Hematopoietic multipotent progenitor cell treated with erythropoietin and hydrocortisone succinate and interleukin-3 and kit ligand, for 8 days (in vitro differentiated cells): ENCODE measurements at regions not wholly inside any gene's neighbourhood (a gene's known extent, or its start where the extent isn't known, plus 50 kb on each side); places are given as distances from the start of the nearest gene placed in this dataset.

ENCODE experiments used
- DNase-seq: peaks from one replicate; pipeline ENCODE4 v3.0.0-alpha.2; 2015

DNA sequence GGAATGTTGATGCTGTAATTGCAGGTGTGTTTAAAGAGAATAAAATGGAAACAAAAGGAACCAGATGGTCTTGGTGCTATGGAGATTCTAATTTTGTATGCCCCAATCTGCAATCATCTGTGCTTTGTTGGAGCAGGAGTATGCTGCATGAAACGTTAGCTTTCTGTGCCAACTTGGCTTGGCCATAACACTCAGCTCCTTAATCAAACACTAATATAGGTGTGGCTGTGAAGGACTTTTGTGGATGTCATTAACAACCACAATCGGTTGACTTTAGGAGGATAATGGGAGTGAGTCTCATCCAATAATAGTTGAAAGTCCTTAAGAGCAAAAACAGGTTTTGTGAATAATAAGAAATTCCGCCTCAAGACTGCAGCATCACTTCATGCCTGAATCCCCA, 399.2 kb downstream of the NLGN4X start:
- DNase-seq = no peak

DNA sequence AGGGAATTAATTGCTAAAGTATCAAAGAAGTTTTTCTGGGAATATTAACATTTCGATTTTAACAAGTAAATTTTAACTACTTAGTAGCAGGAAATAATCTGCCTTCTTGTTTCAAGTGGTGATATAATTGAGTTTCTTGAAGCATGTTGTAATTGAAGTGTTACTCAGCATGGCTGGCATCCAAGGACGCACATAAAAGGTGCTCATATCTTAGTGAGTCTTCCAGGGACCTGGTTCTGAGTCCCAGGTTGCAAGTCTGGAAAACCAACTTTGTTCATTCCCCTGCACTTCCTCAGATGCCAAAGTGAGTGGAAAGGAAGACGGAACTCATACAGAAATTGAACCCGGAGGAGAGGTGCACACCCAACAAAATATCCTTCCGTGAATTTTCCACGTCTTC, 399.6 kb downstream of the NLGN4X start:
- no peak for DNase-seq

DNA sequence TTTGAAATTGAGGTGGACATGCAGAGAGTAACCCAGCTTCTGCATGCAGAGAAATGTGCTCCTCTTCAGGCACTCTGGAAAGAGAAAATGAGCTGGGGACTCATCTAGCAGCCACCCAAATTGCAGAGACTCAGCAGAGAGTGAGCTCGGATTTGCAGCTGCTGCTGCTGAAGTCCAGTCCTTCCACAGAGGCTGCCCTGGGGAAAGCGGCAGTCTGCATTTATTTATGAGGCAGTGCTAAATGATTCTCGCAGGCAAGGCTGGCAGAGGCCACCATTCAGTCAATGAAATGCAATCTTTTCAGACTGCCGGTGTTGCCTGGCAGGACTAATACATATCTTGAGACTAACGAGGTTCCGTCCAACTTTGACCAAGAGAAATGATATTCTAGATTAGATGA, 404.8 kb downstream of the NLGN4X start:
- DNase-seq = no peak

DNA sequence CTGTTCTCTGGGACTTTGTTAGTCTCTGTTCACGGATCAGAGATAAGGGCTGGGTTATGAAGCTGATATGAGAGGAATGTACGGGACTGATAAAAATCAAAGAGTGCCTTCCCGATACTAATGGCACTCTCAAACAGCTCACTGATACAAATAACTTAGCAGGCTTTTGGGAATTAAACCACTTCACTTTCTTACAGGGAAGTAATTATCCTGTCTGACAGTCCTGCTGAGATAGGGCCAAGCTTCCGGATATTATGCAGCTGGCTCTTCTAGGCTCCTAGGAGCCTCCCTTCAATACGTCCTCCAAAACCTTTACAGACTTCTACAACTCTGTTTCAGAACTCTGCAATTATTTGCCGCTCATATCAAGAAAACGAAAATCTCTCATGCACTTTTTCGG, 418.0 kb downstream of the NLGN4X start:
- DNase-seq = no peak

DNA sequence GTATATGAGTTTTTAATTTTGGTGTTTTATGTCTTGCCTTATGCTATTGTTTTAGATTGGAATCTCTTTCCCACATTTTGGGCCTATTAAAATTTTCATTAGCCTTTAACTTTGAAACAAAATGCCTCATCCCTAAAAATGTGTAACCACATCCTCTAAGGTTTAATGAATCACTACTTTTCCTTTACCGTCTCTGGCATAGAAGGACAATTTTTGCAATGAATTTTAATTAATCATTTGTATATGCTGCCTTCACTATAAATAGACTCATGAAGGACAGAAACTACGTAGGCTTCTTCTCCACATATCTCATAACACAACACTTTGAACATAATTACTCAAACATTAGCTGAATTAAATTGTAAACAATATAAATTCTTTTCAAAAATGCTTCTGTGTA, 421.5 kb downstream of the NLGN4X start:
- DNase-seq = no peak

DNA sequence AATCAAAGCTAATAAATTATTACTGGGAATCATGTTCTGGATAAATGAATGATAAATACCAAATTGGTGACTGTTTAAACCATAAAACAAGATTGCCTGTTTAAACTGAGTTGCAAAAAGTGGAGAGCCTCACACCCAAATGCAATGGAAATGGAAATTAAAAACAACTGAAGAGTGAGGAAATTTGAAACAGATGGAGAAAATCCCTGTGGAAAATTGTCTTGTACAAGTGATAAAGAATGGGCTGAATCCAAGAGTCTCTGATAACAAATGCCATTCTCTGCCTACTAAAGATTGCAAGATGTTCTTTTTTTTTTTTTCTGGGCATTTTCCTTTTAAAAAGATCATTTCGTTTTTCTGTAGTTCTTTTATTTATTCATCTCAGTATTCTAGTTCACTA, 426.3 kb downstream of the NLGN4X start:
- no peak for DNase-seq

DNA sequence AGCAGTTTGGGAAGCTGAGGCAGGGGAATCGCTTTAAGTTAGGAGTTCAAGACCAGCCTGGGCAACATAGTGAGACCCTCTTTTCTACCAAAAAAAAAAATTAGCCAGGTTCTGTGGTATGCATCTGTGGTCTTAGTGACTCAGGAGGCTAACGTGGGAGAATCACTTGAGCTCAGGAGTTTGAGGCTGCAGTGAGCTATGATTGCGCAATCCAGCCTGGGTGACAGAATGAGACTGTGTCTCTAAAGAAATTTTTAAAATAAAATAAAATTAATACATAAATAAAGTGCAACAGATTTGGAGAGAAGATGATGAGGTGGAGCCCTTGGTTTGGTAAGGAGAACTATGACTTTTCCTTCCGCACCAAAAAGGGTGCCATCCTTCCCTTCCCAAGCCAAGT, 436.9 kb downstream of the NLGN4X start:
- no peak for DNase-seq

DNA sequence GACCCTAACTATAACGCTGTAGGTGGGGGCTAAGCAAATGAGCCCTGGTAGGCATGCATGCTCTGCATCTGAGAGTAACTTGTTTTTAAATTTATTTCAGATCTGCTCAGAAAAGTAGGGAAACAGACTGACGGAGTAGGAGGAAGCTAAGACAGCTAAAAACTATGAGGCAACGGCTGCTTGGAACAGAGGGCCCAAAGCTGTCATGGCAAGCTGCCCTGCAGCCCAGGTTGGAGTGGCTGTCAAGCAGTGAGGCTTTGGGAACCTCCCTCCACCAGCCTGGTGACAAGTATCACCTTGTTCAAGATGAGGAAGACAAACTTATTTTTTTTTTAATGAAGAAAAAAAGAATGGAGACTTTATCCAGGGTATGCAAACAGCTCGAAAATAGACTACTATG, 439.8 kb downstream of the NLGN4X start:
- no peak for DNase-seq

DNA sequence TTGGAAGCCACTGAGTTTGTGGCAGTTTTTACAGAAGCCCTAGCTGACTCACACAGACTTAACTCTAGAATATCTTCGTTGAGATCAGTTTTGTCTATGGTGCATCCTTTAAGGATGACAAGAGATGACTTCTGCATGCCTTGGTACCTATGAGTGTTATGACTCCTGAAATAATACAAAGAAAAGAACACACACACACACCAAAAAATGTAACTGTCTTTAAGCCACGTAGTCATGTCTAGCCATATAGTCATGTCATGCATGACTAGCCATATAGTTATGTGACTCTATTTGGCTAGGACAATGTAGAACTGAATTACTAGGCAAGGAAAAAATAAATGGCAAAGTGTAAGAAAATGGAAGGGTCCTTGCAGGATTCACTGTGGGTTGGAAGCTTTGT, 447.8 kb downstream of the NLGN4X start:
- no peak for DNase-seq

DNA sequence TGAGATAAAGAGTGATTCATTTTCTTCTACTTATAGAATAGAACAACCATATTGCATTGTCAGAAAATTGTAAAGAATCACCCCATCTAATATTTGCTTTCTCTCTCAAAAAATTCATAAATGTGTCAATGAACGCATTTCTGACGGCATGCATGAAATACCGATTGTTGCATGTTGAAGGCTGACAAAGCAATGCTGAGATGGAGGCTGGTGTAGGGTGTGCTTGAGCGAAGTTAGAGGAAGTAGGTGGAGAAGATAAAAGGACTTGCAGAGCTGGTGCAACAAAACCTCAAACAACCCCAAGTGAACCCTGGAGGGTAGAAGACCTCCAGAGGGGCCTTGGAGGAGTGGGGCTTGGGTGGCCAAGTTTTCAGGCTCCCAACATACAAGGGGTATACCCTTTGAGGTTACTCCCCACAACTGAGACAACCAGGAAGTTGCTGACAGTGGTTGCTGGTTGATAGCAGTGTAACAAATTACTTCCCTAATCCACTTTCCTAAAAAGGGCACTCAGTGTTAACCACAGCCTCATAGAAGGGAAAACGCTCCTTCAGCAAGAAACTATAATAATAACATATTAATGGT, 452.7 kb downstream of the NLGN4X start:
- DNase-seq = peak; percentile 12

DNA sequence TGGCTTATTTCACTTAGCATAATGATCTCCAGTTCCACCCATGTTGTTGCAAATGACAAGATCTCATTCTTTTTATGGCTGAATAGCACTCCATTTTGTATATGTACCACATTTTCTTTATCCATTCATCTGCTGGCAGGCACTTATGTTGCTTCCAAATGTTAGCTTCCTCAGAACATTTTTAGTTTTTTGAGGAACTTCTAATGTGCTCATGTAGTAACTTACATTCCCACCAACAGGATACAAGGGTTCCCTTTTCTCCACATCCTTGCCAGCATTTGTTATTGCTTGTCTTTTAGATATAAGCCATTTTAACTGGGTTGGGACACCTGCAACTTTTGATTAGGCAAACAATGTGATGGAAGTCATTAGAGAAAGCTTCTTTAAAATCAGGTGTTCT, 454.2 kb downstream of the NLGN4X start:
- no peak for DNase-seq

DNA sequence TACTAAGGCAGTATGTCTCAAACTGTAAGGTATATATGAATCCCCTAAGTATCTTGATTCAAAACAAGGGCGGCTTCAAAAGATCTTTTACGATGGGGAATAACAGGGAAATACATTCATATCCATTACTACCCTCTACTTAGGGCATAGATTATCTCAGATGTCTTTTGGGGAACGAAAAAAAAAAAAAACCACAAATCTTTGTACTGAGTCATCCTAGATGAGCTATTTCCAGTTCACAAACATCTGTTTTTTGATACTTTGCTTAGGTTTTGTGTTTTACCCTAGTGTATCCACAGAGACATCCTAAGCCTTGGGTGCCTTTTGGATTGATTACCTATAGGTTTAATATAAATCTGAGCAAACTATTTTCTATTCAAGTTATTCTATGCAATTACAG, 457.2 kb downstream of the NLGN4X start:
- no peak for DNase-seq

DNA sequence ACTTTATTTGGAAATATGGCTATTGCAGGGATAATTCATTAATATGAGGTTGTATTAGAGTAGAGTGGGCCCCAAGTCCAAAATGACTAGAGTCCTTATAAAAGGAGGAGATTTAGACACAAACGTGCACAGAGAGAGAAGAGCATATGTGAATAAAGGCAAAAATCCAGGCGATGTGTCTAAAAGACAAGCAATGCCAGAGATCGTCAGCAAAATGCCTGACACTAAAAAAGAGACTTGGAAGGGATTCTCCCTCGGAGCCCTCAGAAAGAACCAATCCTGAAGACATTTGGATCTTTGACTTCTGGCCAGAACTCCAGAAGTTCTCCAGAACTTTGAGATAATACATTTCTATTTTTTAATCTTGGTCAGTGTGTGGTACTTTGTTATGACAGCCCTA, 472.1 kb downstream of the NLGN4X start:
- DNase-seq = no peak

DNA sequence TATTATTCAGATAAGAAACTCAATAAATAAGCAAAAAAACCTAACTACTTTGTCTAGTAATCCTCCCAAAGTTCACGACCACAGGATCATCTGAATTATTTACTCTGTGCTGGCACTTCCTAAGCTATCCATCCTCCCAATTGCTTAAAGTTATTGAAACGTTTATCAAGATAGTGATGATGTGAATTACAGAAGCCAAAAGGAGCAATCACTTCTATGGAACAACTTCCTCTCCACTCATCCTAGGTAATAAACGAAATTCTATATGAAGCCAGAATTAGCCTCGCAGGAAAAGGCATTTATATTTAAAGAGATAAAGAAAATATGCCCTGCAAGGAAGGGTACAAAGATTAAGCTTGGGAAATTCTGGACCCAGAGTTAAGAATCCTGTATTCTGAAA, 475.4 kb downstream of the NLGN4X start:
- no peak for DNase-seq

DNA sequence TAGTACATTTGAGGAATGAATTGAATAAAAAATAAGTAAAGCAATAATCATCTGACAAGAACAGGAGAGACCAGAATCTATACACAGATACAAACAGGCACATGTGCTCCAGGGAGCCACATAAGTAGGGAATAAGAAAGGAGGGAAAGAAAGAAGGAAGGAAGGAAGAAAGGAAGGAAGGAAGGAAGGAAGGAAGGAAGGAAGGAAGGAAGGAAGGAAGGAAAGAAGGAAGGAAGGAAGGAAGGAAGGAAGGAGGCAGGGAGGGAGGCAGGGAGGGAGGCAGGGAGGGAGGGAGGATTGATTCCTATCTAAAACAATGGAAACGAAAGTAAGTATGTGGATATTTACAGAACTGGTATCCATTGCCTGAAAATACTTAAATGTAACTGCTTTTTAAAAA, 475.8 kb downstream of the NLGN4X start:
- DNase-seq = no peak

DNA sequence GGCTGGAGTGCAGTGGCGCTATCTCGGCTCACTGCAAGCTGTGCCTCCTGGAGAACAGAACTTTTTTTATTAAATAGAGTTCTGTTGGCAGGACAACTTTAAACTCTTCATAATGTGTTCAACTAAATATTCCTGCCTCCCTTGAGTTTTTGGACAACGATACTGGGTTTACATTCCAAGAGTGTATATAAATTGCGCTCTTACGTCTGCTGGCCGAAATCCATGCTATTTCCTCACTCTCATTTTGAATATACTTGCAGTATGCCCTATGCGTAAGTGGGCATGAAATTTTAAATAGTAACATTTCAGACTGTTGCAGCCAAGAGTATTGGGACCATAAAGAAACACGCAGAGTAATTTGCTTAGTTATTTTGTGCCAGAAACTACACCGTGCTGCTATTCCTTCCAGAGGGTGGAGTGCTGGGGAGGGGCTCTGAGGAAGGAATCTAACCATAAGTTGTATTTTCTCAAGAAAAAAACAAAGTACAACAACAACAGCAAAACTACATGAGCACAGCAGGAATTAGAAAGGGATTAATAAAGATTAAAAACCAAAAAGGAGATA, 480.0 kb downstream of the NLGN4X start:
- no peak for DNase-seq

DNA sequence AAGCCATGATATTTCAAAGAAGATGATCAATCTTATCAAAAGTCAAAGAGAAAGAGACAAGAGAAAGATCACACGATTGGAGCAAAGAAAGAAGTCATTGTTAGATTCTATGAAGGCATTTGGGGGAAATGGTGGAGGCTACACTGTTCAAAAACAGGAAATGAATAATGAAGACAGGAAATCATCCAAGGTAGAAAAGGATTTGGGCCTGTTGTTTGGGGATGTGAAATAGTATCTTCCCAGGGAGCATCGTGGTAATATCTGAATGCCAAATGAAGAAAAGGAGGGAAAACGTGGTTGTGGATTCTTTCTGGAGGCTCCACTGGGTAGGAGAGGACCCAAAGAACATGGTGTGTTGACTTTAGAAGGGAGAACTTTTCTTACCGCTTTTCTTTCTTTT, 482.4 kb downstream of the NLGN4X start:
- no peak for DNase-seq

DNA sequence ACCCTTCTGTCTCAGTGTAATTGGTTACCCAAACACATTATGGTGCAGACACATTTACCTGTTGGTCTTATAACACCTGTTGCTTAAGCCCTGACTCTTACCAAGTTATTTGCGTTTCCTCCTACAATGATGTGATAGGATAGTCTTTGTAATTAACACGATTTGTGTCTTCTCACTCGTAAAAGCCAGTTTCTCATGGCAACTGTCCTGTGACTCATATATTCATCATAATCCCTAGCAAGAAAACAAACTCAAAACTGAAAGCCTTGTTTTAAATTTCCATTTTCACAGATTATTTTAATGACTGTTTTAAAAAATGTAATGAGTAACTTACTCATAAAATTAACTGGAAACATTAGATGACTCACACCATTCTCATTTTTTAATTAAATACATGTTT, 495.2 kb downstream of the NLGN4X start:
- no peak for DNase-seq

DNA sequence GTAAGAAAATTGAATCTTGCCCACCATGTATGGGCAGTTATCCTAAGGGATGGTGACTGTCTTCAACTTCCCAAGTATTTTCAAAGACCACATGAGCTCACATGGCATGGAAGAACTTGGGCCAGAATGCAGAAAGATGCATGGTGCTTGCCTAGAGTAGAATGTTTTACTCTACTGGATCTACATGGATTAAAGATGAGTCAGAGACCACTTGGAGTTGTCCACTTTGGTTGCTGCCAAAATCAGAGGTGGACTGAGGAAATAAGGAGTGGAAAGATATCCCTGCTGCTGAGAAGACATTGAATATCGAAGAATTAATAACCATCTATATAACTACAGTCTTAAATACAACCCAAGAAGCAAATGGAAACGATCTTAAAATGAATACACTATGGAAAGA, 498.1 kb downstream of the NLGN4X start:
- DNase-seq = no peak

DNA sequence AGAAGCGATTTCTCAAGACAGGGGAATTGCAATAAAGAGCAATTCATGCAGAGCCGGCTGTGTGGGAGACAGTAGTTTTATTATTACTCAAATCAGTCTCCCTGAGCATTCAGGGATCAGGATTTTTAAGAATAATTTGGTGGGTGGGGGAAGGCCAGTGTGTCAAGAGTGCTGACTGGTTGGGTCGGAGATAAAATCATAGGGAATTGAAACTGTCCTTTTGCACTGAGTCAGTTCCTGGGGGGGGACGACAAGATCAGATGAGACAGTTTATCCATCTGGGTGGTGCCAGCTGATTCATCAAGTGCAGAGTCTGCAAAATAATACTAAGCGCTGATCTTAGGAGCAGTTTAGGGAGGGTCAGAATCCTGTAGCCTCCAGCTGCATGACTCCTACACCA, 502.4 kb downstream of the NLGN4X start:
- no peak for DNase-seq

DNA sequence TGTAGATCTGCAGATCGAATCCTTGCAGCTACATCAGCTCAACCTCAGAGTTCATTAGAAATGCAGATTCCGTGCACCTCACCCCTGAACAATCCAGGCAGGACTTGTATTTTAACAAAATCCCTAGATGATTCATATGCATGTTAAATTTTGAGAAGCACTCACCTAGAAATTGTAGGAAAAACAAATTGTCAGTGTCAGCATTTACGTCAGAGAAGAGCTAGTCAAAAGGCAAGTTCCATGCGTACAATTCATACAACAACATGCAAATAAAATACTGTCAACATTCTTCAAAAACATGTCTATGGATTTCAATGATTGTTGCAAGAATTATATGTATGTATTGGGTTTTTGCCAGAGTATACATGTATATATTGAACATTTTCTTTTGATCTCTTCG, 504.5 kb downstream of the NLGN4X start:
- no peak for DNase-seq

DNA sequence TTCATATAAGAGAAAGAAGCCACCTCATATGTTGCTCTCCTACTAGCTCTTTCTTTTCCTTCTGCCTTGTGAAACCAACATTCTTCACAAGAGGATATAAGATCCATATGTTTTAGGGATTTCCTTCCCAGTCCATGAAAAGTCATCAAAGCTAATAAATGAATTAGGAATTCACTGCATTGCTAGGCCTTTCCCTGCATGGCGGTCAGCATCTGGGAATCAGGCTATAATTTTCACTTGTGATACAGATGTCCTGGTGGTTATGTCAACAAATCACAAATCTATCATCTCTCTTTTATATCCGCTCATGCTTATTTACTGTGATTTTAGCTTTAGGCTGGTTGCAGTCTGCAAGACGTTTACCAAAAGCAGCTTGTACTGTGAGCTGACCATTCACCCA, 510.0 kb downstream of the NLGN4X start:
- no peak for DNase-seq

DNA sequence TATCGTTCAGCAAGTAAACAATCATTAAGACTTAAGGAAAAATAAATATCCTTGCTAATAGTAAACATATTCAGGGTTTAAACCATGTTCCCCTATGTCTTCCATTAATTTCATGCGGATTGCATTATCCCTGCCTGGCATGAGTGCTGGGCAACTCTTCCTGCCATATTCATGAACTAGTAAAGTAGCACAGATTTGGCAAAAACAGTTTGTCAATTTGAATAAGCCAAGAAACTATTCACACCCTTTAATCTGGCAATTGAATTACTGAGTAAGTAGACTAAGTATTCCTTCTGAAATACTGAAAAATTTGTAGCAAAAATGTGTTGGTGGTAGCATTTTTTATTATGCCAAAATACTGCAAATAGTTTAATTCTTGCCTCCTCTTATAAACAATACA, 512.0 kb downstream of the NLGN4X start:
- no peak for DNase-seq

DNA sequence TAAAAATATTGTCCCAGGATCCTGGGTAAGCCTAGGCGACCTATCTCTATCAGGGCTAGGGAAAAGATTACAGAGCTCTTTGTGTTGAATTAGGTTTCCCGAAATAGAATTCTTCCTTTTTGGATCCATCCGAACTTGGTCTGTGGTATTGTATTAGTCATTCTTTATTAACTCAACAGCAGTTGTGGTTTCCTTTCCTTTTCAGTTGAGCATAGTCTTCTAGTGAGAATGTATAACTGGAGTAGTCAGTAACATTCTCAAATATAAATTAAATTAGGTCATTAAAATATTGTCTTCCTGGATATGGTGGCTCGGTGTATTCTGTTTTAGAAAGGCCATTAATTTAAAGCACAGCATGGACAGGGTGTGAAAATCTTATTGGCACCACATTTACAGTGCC, 520.4 kb downstream of the NLGN4X start:
- DNase-seq = no peak

DNA sequence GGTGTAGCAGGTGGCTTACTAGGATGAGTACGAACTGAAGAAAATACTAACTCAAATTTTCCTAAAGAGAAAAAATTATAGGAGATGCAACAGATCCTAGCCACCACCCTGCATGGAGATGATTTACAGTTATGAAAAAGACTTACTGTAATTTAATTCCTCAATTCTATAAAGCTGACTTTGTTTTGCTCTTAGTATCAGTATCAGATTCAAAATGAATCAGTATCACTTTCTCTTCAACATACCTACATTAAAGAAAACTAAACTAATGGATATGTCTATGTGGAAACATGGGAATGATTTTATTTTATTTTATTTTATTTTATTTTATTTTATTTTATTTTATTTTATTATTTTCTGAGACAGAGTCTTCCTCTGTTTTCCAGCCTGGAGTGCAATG, 525.8 kb downstream of the NLGN4X start:
- DNase-seq = no peak

DNA sequence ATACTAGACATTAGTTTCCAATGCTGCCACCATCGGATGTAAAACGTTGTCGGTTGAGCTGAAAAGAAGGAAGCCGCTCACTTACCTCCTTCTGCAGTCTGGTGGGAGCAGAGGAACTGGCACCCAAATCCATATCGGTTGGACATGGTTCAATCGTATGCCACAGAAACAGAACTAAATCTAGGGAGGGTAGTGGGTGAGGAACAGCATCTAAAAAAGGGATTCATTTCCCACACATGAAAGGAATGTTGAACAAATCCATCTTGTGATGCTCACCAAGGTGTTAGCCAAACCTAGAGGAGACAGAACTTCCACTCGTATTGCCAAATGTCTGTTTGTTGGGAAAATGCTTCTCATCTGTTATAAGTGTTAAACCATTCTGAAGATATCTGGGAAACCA, 532.7 kb downstream of the NLGN4X start:
- DNase-seq = no peak
